WTC11 (cell line): ENCODE measurements at regions not wholly inside any gene's neighbourhood (a gene's known extent, or its start where the extent isn't known, plus 50 kb on each side); places are given as distances from the start of the nearest gene placed in this dataset.

ENCODE experiments used
- ATAC-seq: fragments of 200-7000 bp; cut with Tn5 transposase; 2 replicates; pipeline ENCODE4 v1.10.0; 2021; ENCODE audit warnings: mild to moderate bottlenecking, moderate library complexity
- CTCF ChIA-PET: fragments of 300-600 bp; sonication (Branson Sonifier 250); formaldehyde crosslinking; loops from one replicate; lab custom pipeline; 2021; ENCODE audit warnings: antibody characterized with exemption; lab: Charles Lee
- POLR2A ChIA-PET: fragments of 350-600 bp; sonication (Branson Sonifier 250); formaldehyde crosslinking; loops from one replicate; lab custom pipeline; 2021; ENCODE audit warnings: antibody characterized with exemption; lab: Charles Lee
- DNase-seq: peaks from one replicate; pipeline ENCODE4 v3.0.0; 2021; ENCODE audit warnings: low spot score
- H3K27ac Mint-ChIP-seq: 2 replicates; pipeline ENCODE4 v1.8.0; 2021; ENCODE audit warnings: mixed read lengths
- H3K27me3 Mint-ChIP-seq: 2 replicates; pipeline ENCODE4 v1.8.0; 2021; ENCODE audit warnings: low read depth, mild to moderate bottlenecking, moderate library complexity, mixed read lengths
- H3K36me3 Mint-ChIP-seq: 2 replicates; pipeline ENCODE4 v1.8.0; 2021; ENCODE audit warnings: mixed read lengths
- H3K4me1 Mint-ChIP-seq: 2 replicates; pipeline ENCODE4 v1.8.0; 2022; ENCODE audit warnings: mixed read lengths
- H3K4me3 Mint-ChIP-seq: 2 replicates; pipeline ENCODE4 v1.8.0; 2021; ENCODE audit warnings: mild to moderate bottlenecking, moderate library complexity, mixed read lengths
- H3K9me3 Mint-ChIP-seq: 2 replicates; pipeline ENCODE4 v1.8.0; 2021; ENCODE audit warnings: mixed read lengths
- CBFB ChIP-seq: sonication (generic); formaldehyde crosslinking; IDR thresholded peaks from 2 replicates; pipeline ENCODE4 v1.8.1; 2022; ENCODE audit warnings: mild to moderate bottlenecking, low read depth, missing genetic modification reagents
- ETV6 ChIP-seq: sonication (generic); formaldehyde crosslinking; IDR thresholded peaks from 2 replicates; pipeline ENCODE4 v1.8.1; 2022; ENCODE audit warnings: mild to moderate bottlenecking, missing genetic modification reagents
- TP53 ChIP-seq: sonication (generic); formaldehyde crosslinking; IDR thresholded peaks from 2 replicates; pipeline ENCODE4 v1.8.1; 2023; ENCODE audit warnings: mild to moderate bottlenecking, missing genetic modification reagents
- ZNF219 ChIP-seq: sonication (generic); formaldehyde crosslinking; IDR thresholded peaks from 2 replicates; pipeline ENCODE4 v1.8.0; 2023; ENCODE audit warnings: missing genetic modification reagents, mild to moderate bottlenecking, borderline replicate concordance
- ZNF317 ChIP-seq: sonication (generic); formaldehyde crosslinking; IDR thresholded peaks from 2 replicates; pipeline ENCODE4 v1.8.1; 2023; ENCODE audit warnings: low read depth, mild to moderate bottlenecking, moderate library complexity, missing genetic modification reagents, borderline replicate concordance
- TF ChIP-seq, protein P1 (sequence below): fragments of 250-450 bp; sonication (Bioruptor Pico); IDR thresholded peaks from 2 replicates; pipeline ENCODE4 v1.9.0; 2021; ENCODE audit warnings: mild to moderate bottlenecking, borderline replicate concordance
- TF ChIP-seq, protein P2 (sequence below): fragments of 250-450 bp; sonication (Bioruptor Pico); conservative IDR thresholded peaks from 2 replicates; pipeline ENCODE4 v1.9.0; 2021; ENCODE audit warnings: mild to moderate bottlenecking
- TF ChIP-seq, protein P3 (sequence below): fragments of 250-450 bp; sonication (Bioruptor Pico); IDR thresholded peaks from 2 replicates; pipeline ENCODE4 v1.8.0; 2021; ENCODE audit warnings: mild to moderate bottlenecking
- TF ChIP-seq, protein P4 (sequence below): sonication (generic); formaldehyde crosslinking; IDR thresholded peaks from 2 replicates; pipeline ENCODE4 v1.8.0; 2022; ENCODE audit warnings: mild to moderate bottlenecking, missing genetic modification reagents
- TF ChIP-seq, protein P5 (sequence below): fragments of 250-450 bp; sonication (Bioruptor Pico); IDR thresholded peaks from 2 replicates; pipeline ENCODE4 v1.9.0; 2021; ENCODE audit warnings: mild to moderate bottlenecking

DNA sequence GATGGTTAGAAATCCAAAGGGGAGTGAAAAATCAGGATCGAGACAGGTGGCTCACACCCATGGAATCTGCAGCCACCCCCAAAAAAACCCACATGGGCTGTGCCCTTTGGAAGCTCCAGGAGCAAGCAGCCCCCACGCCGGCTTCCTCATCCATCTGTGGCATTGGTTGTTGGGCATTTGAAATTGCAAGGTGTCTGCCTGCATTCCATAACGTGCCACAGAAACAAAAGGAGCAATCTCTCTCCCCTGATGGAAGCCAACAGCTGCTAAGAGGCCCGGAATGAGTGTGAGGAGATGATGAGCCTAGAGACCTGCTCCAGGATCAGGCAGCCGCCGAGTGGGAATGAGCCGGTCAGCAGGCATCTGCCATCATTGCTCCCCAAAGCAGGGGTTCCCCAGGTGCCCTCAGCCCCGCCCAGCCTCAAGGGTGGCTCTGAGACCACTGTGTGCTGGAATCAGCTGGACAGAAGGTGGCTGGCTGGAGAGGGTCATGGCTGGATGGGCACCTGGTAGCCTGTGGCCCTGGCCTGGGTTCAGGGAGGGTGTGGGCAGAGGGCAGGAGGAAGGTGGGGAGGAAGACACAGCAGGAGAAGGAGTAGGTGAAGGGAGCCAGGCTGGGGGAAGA is 113.2 kb downstream of the CRLF2 start (continued):
- TF ChIP-seq, protein P1, sequence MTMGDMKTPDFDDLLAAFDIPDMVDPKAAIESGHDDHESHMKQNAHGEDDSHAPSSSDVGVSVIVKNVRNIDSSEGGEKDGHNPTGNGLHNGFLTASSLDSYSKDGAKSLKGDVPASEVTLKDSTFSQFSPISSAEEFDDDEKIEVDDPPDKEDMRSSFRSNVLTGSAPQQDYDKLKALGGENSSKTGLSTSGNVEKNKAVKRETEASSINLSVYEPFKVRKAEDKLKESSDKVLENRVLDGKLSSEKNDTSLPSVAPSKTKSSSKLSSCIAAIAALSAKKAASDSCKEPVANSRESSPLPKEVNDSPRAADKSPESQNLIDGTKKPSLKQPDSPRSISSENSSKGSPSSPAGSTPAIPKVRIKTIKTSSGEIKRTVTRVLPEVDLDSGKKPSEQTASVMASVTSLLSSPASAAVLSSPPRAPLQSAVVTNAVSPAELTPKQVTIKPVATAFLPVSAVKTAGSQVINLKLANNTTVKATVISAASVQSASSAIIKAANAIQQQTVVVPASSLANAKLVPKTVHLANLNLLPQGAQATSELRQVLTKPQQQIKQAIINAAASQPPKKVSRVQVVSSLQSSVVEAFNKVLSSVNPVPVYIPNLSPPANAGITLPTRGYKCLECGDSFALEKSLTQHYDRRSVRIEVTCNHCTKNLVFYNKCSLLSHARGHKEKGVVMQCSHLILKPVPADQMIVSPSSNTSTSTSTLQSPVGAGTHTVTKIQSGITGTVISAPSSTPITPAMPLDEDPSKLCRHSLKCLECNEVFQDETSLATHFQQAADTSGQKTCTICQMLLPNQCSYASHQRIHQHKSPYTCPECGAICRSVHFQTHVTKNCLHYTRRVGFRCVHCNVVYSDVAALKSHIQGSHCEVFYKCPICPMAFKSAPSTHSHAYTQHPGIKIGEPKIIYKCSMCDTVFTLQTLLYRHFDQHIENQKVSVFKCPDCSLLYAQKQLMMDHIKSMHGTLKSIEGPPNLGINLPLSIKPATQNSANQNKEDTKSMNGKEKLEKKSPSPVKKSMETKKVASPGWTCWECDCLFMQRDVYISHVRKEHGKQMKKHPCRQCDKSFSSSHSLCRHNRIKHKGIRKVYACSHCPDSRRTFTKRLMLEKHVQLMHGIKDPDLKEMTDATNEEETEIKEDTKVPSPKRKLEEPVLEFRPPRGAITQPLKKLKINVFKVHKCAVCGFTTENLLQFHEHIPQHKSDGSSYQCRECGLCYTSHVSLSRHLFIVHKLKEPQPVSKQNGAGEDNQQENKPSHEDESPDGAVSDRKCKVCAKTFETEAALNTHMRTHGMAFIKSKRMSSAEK (CRISPR knock-in tag): no peak
- TF ChIP-seq ETV6 (CRISPR knock-in tag): no peak
- TF ChIP-seq, protein P2, sequence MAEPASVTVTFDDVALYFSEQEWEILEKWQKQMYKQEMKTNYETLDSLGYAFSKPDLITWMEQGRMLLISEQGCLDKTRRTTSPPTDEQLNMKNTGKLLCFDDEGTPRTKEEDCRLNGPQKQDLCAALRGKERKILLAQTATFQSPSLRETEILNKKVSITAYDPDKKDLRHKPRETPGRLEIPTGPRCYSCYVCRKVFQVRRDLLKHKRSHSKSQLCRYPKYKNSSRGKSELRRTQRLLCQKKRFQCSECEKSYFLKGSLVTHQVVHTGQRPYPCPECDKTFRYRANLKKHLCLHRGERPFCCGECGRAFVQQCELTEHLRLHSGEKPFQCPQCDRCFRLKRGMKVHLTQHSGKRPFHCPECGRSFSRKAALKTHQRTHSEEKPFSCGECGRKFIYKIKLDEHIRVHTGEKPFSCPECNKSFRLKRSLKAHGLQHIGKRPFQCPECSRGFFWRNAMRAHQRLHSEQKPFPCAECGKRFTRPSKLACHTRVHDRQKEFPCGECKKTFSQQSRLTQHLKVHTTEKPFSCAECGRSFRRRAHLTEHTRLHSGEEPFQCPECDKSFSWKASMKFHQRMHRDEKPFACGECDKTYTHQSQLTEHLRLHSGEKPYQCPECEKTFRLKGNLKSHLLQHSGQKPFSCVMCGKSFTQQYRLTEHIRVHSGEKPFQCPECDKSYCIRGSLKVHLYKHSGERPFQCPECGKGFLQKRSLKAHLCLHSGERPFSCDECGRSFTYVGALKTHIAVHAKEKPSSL (CRISPR knock-in tag): no peak
- TF ChIP-seq, protein P3, sequence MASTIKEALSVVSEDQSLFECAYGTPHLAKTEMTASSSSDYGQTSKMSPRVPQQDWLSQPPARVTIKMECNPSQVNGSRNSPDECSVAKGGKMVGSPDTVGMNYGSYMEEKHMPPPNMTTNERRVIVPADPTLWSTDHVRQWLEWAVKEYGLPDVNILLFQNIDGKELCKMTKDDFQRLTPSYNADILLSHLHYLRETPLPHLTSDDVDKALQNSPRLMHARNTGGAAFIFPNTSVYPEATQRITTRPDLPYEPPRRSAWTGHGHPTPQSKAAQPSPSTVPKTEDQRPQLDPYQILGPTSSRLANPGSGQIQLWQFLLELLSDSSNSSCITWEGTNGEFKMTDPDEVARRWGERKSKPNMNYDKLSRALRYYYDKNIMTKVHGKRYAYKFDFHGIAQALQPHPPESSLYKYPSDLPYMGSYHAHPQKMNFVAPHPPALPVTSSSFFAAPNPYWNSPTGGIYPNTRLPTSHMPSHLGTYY (CRISPR knock-in tag): no peak
- TF ChIP-seq, protein P4, sequence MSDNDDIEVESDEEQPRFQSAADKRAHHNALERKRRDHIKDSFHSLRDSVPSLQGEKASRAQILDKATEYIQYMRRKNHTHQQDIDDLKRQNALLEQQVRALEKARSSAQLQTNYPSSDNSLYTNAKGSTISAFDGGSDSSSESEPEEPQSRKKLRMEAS: no peak
- TF ChIP-seq CBFB (CRISPR knock-in tag): no peak
- TF ChIP-seq ZNF317 (CRISPR knock-in tag): no peak
- TF ChIP-seq TP53: no peak
- TF ChIP-seq, all 79 proteins: peak for 0

DNA sequence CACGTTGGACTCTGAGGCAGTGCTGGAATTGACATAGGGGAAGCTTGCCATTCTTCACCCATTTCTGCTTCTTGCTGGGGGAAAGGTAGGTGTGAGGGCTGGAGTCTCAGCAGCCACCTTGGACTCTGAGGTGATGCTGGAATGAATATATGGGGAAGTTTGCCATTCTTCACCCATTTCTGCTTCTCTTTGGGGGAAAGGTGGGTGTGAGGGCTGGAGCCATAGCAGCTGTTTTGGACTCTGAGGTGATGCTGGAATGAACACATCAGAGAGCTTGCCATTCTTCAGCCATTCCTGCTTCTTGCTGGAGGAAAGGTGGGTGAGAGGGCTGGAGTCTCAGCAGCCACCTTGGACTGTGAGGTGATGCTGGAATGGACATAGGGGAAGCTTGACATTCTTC is 115.1 kb downstream of the CRLF2 start:
- peaks cover 17% of the 10 kb centered on the region for H3K4me1 Mint-ChIP-seq
- TF ChIP-seq ZNF219 (CRISPR knock-in tag): no peak
- TF ChIP-seq, protein P5, sequence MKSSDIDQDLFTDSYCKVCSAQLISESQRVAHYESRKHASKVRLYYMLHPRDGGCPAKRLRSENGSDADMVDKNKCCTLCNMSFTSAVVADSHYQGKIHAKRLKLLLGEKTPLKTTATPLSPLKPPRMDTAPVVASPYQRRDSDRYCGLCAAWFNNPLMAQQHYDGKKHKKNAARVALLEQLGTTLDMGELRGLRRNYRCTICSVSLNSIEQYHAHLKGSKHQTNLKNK: no peak
- TF ChIP-seq, protein P1 (CRISPR knock-in tag): no peak
- TF ChIP-seq, all 79 proteins: peak for 0
- no peak overlapping the region for H3K4me3 Mint-ChIP-seq
- no peak for ATAC-seq
- POLR2A ChIA-PET: no interaction called here
- no peak overlapping the region for H3K27ac Mint-ChIP-seq
- CTCF ChIA-PET: no interaction called here
- no peak for DNase-seq
- peaks cover 17% of the 10 kb centered on the region; the same call in 1 of the 2 replicates for H3K36me3 Mint-ChIP-seq
- H3K27me3 Mint-ChIP-seq: peaks cover 8% of the 10 kb centered on the region
- peaks cover 21% of the 10 kb centered on the region for H3K9me3 Mint-ChIP-seq
